ENCODE measurements at regions not wholly inside any gene's neighbourhood (a gene's known extent, or its start where the extent isn't known, plus 50 kb on each side); places are given as distances from the start of the nearest gene placed in this dataset.
"Not testable (repeated sequence)": the region's sequence is repeated elsewhere in the genome, so short reads cannot be mapped to it uniquely, and the experiment has no call there.

DNA sequence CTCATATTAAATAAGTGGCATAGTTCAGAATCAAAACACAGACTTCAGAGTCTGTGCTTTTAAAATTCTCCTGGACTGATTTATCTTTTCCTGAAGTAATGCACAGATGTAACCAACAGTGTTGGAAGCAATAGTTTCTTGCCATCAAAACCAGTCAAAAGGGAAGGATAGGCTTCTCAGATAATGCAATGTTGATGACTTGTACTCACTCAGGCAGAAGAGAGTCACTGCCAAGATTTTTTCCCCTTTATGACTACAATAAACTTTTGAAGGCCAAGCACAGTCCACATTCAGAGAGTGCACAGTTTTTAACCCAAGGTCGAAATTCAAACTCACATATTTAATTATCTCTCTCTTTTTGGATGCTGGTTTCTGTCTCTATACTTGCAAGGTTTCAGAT is 305.0 kb upstream of the SGO1 start:
- no peak for DNase-seq (ENCODE audit: low spot score)

DNA sequence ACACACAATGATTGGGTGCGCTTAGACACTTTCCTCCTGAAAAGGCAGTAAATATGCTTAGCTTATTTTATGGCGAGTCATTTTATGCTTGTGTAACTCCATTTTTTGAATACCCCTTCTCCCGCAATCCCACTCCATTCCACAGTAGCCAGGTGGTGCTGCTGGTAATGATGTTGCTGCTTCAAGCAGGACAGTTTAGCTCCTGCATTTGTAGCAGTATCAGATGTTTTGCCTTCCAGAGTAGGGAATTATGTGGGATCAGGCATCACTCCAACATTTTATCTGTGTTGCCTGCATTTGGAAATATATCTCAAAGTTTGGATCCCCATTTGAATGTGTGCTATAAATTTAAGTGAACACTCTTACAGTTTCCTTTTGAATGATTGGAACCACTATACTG is 302.1 kb upstream of the SGO1 start:
- DNase-seq (ENCODE audit: low spot score) = no peak

DNA sequence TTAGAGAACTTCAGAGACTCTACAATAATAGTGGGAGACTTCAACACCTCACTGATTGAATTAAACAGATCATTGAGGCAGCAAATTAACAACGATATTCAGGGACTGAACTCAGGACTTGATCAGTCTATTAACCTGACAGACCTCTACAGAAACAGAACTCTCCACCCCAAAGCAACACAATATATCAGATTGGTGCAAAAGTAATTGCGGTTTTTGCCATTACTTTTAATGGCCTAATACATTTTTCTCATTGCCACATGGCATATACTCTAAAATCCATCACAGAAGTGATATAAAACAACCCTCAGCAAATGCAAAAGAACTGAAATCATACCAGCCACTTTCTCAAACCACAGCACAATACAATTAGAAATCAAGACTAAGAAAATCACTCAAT is 298.1 kb upstream of the SGO1 start:
- no peak for DNase-seq (ENCODE audit: low spot score)

DNA sequence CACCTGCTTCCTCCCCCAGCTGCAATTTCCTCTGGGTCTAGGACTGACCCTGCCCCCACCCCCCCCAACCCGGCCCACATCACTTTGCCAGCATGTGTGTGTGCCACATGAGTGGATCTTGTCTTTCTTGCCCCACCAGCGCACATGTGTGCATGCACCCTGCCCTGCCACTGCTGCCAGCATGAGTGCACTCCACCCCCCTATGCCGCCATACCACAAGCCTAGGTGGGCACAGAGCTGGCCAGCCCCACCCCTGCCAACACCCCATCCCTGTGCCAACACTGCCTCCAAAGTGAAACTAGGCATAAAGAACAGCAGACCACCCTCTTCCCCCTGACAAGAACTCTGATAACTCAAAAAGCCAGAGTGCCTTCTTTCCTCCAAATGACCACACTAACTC is 296.3 kb upstream of the SGO1 start:
- no peak for DNase-seq (ENCODE audit: low spot score)

DNA sequence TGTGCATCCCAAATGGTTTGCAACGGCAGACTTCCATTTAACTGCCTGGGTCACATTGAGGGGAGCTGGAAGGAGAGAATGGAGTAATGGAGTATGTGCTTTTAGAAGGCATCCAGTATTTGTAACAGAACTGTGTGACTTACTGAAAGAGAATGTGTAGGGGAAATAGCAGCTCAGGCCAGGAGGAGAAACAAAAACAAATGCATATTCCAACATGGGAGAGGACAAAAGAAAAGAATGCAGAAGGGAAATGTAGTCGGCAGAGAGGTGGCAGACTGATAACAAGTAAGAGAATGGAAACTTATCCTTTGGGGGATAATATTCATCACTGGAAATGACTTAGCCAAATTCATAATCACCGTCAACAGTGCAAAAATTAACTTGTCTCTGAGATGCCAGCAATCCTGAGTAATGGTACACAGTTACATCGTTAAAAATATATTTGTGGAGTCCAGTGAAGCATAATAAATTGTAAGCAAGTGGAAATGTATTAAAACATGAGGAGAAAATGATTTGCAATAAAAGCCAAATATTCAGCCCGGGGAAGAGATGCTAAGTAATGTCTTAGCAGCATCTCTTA is 294.9 kb upstream of the SGO1 start:
- DNase-seq (ENCODE audit: low spot score) = no peak

DNA sequence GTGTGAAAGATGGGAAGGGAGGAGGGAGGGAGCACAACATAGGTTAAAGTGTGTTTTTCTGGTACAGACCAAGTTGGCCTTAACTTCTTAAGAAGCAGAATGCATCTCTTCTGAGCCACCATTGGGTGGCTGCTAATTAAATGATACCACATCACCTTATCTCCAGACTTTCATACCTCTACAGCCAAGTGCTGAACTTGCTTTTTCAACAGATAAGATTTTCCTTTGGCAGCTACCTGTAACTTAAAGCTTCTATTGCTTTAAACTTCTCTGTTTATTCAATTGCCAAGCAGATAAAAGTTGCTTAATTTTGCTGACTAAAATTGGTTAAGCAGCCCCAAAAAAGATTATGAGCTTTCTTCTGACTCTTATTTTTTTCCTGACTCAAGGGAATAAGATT is 292.4 kb upstream of the SGO1 start:
- no peak for DNase-seq (ENCODE audit: low spot score)

DNA sequence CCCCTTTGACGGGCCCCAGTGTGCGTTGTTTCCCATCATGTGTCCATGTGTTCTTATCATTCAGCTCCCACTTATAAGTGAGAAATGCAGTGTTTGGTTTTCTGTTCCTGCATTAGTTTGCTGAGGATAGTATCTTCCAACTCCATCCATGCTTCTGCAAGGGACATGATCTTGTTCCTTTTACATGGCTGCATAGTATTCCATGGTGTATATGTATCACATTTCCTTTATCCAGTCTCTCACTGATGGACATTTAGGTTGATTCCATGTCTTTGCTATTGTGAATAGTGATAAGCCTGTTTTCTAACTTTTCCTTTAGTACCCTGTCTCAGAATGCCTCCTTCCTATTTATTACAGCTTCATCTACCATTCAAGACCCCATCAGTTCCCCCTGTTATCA is 278.2 kb upstream of the SGO1 start:
- not testable (repeated sequence) for DNase-seq (ENCODE audit: low spot score)

DNA sequence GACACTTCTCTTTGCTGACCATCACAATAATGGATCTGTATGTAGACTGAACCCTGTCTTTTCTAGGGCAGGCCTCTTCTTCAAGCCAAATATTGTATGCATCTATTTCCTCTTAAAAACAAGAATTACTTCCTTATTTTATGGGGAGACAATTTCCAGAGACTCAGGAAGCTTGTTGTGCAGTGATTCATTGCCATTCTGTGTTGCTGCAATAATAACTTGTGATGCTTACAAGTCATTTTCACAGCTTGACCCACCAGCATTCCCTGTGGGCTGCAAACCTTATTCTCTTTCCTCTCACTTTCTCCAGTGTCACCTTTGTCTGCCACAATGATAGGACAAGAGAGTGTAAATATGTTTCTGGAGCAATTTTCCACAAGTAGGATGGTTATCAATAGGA is 276.7 kb upstream of the SGO1 start:
- no peak for DNase-seq (ENCODE audit: low spot score)

DNA sequence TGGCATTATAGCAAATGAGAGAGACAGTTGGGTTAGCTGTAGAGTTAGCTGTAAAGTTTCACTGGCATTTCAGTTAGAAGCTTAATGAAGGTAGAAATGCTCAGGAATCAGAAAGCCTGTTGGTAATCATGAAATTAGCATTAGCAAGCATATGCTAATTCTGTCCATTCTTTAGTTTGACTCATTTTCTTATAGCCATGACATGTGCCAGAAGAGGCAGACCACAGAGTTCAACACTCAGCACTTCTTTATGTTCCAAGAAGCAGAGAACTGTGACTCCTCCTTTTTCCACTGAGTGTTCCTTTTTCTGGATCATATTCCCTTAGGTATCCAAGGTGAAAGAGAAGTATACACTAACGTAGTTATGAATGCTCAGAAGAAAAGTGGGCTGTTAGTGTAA is 276.2 kb upstream of the SGO1 start:
- DNase-seq (ENCODE audit: low spot score) = no peak

DNA sequence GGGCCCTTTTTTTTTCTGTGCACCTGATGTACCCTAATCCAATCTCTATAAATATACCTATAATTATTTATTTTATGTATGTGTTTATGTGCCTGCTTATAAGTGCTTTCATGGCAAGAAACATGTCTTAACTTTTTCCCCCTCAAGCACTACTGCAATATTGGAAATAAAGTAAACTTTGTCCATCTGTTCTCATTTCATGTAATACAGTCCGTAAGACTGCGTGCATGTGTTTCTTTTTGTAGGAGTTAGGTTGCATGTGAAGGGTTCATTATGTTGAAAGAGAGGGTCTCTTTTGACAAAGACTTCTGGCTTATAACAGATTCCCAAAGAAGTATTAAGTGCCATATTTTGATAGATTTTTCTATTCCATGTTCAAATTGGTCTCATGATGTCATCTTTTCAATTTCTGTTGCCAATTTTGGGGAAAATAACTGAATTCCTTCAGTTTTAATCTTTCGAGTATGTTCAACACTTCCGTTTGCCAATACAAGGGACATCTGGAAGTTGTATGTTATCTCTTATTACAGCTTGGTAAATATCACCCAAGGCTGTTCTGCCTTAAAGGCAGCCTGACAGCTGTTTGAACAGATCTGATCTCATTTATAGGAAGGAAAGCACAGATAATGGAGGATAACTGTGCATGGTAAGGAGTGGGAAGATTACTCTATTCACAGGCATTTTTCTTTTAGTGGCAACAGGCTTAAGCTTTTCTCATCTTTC is 273.1 kb upstream of the SGO1 start:
- DNase-seq (ENCODE audit: low spot score) = peak; percentile 46

DNA sequence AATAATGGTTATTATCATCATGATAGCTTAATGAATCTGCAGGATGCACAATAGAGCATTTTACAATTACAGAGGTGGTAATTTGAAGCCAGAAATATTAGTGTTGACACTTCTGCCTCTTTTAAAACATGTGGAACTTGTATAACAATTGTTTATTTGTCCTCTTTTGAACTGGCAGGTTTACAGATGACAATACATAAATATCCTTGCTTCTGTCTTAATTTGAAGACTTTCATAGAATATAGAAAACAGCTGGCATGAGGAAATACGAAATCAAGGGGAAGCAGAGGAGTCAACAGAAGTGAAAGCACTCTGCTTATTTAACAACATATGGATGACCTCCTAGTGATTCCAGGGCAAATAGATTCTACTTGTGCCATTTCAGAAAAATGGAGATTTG is 270.5 kb upstream of the SGO1 start:
- no peak for DNase-seq (ENCODE audit: low spot score)

DNA sequence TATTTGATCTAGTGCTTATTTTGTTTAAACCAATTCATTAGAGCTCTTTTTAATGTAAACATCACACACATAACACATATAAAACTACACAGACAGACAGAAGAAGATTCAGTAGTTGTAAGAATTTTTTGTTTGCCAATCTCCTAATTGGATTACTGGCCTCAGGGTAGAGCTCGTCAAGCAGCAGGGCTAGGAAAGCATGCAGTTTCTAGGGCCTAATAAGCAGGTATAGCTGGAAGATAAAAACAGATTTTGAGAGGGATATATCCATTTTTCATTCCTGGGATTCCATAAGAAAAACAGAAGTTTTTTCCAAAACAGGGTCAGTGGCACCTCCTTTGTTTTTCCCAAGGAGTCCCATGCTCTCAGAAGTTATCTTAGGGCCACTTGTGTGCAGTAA is 265.2 kb upstream of the SGO1 start:
- no peak for DNase-seq (ENCODE audit: low spot score)

DNA sequence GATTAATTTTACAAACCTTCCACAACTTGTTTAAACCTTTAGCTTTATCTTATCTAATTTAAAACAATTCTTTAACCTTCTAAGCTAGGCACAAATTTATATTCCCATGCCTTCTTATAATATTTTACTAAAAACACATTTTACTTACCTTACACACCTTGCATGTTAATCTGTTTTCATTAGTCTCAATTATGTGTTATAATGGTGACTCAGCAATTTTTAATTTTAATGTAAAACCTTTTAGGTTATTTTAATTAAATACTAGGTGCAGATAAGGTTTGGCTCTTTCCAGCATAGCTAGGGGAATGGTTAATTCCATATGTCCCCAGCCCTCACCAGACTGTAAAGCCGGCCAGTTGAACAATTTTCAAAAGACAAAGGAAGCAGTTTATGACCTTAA is 264.6 kb upstream of the SGO1 start:
- DNase-seq (ENCODE audit: low spot score) = no peak

DNA sequence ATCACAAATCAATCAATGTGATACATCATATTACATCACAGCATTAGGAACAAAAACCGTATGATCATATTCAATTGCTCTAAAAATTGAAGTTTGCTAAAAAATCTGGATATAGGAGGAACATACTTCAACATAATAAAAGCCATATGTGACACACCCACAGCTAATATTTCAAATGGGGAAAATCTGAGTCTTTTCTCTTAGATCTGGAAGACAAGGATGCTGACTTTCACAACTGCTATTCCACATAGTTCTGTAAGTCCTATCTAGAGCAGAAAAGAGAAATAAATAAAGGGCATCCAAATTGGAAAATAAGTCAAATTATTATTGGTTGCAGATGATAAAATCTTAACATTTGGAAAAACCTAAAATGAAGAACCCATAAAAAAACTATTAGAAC is 256.8 kb upstream of the SGO1 start:
- DNase-seq (ENCODE audit: low spot score) = no peak

DNA sequence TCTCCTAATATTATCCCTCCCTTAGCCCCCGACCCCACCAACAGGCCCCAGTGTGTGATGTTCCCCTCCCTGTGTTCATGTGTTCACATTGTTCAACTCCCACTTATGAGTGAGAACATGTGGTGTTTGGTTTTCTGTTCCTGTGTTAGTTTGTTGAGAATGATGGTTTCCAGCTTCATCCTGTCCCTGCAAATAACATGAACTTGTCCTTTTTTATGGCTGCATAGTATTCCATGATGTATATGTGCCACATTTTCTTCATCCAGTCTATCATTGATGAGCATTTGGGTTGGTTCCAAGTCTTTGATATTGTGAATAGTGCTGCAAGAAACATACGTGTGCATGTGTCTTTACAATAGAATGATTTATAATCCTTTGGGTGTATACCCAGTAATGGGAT is 241.3 kb upstream of the SGO1 start:
- not testable (repeated sequence) for DNase-seq (ENCODE audit: low spot score)

DNA sequence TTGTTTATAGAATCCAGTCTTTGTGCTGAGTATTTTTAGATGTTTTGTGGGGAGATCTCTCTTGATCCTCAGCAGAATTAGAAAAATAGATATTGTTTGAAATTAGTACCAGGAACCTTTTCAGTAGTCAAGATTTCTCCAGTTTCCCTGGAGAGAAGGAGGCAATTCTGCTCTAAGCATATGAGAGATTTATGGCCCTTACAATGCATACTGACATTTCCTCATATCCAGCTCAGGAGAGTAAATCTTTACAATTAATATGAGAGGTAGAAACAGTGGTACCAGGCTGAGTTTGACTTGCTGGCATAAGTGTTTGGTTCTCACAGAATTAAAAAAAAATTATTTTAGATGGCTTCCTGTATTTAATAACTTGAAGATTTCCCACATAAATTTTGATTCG is 239.1 kb upstream of the SGO1 start:
- no peak for DNase-seq (ENCODE audit: low spot score)

DNA sequence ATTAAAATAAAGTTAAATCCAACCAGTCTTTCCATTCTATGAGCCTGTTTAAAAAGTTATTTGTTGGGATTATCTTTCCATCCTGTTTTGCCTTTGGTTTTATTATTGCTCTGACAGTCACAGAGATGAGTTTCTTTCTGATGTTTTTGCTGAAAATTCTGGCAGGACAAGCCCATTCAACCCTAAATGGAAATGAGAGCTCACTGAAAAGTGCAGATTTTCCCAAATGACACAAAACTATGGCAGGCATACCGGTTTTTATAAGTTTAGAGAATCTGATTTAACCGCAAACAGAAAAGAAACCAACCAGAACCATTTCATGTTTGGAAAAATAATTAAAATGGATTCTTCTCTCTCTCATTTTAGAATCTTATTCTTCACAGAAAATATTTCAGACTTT is 238.1 kb upstream of the SGO1 start:
- DNase-seq (ENCODE audit: low spot score) = no peak

DNA sequence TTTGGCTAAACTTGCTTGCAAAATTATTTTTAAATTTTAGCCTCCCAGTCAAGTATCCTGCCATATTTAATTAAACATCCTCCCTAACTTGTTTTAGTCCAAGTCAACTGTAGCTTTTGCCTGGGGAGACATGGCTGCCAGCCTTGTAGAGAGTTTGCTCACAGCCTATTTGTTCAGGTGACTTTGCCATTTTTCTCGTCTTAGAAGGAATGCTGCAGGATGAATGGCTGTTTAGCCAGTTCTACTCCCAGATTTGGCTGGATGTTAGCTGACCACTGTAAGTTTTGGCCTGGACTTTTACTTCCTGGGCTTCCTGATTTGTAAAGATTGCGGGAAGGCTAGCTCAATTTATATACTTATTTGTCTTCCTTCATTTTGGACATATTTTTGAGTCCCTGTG is 236.4 kb upstream of the SGO1 start:
- DNase-seq (ENCODE audit: low spot score) = no peak

DNA sequence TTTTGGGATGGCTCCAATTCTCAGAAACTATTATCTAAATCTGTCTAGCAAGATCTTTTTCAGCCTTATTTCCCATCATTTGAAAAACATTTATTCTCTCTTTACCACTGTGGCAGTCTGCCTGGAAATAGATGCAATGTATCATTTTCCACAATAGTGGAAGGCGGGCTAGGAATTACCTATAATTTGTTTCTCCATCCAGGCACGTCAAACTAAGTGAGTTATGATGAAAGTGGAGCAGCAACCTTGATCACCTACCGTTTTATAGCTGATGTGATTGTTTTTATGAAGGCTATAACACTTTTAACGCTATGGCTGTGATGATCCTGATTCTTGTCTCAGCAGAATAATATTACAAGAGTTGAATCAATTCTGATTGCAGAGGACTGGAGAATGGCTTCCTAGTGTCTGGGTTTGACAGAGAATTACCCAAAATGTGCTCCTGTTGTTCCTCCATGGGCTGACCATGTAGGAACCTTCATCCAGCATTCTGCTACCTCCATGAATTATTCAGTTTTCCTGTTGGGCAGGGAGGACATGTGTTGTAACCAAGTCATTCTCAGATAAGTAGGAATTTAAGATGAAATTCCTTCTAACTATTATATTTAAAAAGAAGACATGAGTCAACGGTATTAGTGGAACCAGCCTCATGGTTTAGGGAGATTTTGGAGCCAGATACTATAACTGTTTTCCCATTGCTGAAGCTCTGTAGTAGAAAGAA is 231.5 kb upstream of the SGO1 start:
- no peak for DNase-seq (ENCODE audit: low spot score)

DNA sequence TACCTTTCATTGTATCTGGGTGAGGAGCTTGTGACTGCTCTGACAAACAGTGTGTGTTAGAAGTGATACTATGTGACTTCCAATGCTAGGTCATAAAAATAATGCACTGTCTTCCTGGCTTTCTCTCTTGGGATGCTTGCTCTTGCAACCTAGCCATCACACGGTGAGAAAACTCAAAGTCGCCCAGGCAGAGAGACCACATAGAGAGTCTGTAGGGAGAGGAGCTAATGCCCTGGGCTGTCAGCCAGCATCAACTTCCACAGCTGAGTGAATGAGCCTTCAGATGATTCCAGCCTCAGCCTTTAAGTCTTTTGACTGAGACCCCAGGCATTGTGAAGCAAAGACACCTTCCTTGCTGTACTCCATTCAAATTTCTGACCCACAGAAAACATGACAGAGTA is 220.6 kb upstream of the SGO1 start:
- DNase-seq (ENCODE audit: low spot score) = no peak

DNA sequence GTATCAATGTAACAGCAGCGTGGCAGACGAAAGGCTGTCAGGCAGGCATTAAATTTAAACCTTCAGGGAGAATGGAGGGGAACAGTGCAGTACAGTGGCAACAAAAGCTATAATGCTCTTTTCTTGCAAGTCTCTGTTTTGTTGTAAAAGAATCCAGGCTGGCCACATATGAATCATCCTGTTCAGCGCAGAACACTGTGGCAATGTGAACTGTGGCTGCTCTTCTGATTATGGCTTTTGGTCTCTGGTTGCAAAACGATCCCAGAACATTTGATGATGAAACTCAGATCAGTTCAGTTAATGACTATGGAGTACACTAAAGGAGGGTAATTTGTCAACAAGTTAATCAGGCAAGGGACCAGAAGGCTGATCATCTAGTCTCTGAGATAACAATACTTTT is 219.7 kb upstream of the SGO1 start:
- DNase-seq (ENCODE audit: low spot score) = no peak

DNA sequence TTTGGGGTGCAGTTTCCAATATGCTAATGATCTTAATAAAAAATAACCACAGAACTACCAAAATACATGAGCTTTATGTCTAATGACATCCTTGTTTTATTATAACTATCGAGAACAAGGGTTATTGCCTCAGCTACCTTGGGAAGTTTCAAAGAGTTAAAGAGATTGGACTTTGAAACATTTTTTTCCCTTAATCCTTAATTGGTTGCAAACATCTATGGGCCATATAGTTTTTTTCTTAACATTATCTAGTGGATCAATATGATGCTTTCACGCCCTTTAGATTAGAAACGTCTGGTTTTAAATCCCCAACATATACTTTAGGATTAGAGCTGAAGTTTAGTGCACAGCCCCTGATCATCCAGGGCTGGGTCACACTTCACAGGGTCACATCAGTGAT is 219.2 kb upstream of the SGO1 start:
- no peak for DNase-seq (ENCODE audit: low spot score)

DNA sequence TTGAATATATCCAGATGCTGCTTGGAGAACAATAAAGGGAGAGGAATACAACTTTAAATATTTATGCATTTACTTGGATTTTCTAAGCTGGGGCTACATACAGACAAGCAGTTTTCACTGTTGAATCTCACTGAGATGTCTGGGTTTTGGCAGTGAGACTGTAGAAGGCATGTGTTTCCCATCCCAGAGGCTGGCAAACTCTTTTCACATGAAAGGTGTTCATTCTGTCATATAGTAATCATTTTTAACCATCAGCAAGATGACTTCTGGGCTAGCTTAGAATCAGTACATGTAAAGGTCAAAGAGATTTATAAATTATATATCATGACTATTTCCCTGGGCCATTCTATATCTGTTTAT is 218.7 kb upstream of the SGO1 start:
- no peak for DNase-seq (ENCODE audit: low spot score)

Data from SK-N-DZ (cell line).